Hepatocyte (in vitro differentiated cells): ENCODE measurements at regions not wholly inside any gene's neighbourhood (a gene's known extent, or its start where the extent isn't known, plus 50 kb on each side); places are given as distances from the start of the nearest gene placed in this dataset.

Source experiments
- CTCF ChIP-seq: fragments of 200-600 bp; sonication (generic); IDR thresholded peaks from 2 replicates; pipeline ENCODE4 v1.5.1; 2016; ENCODE audit warnings: antibody characterized with exemption, mild to moderate bottlenecking; ENCODE audit not compliant: poor library complexity
- EZH2phosphoT487 ChIP-seq: fragments of 200-600 bp; sonication (generic); IDR thresholded peaks from one replicate; pipeline ENCODE4 v1.6.1; 2018; ENCODE audit warnings: antibody characterized with exemption, mild to moderate bottlenecking, low read depth, moderate library complexity; ENCODE audit not compliant: unreplicated experiment, severe bottlenecking

GRCh38 chrX:99798936-99799335 lies 611.1 kb downstream of the PCDH19 start:
- TF ChIP-seq EZH2phosphoT487 (no peak), CTCF (no peak)
